K562 (cell line): ENCODE measurements at regions not wholly inside any gene's neighbourhood (a gene's known extent, or its start where the extent isn't known, plus 50 kb on each side); places are given as distances from the start of the nearest gene placed in this dataset.

Experiments used
- ATAC-seq: fragments of 200-7000 bp; cut with Tn5 transposase; 3 replicates; pipeline ENCODE4 v1.9.1; 2020; ENCODE audit warnings: moderate library complexity
- BruUV-seq: library from RNA; stranded (reverse); fragments of 400-500 nt; replicated peaks from 2 replicates; lab custom pipeline; 2021; lab: Mats Ljungman, UMichigan
- CTCF ChIA-PET: fragments of 300-600 bp; formaldehyde crosslinking; extraction: SDS; loops from one replicate; lab custom pipeline; 2021; ENCODE audit warnings: low intra/inter-chr PET ratio; lab: Yijun Ruan, JAX
- POLR2A ChIA-PET: fragments of 300-600, 350-650 bp; sonication (Branson Sonifier 250); formaldehyde crosslinking; extraction: SDS; loops from one replicate; lab custom pipeline; 2021; ENCODE audit warnings: antibody characterized with exemption, inconsistent platforms; lab: Yijun Ruan, JAX
- DNase-seq, 4 experiments: peaks; one replicate each; pipeline versions ENCODE4 v3.0.0 to v3.0.0-alpha.2; 2011 to 2018; ENCODE audit warnings: low spot score in 3 of 4, mixed read lengths in 3 of 4; ENCODE audit errors: extremely low read depth in 1 of 4
- FAIRE-seq: peaks from 2 replicates; lab custom pipeline; 2011; peaks lifted over from hg19 to GRCh38; lab: Jason Lieb, UNC
- H2AFZ ChIP-seq: 2 replicates; pipeline ENCODE4 v1.6.0; 2011; ENCODE audit warnings: low read depth, low read length, control low read depth, inconsistent platforms
- H3K27ac ChIP-seq: fragments of 200-600 bp; 3 replicates; pipeline ENCODE4 v1.8.0; 2011; ENCODE audit warnings: low read depth, mild to moderate bottlenecking, control low read depth, inconsistent platforms, low read length, moderate library complexity, mixed read lengths; ENCODE audit errors: extremely low read depth
- H3K27me3 ChIP-seq, 2 experiments: fragments of 300-600 bp in 1 of 2; 2 replicates in 1 of 2; 3 replicates in 1 of 2; pipeline versions ENCODE4 v1.6.0 to v1.8.0; 2011; ENCODE audit warnings: inconsistent platforms in 2 of 2, low read length in 2 of 2, mild to moderate bottlenecking in 1 of 2, mixed read lengths in 1 of 2, moderate library complexity in 1 of 2; ENCODE audit not compliant: control insufficient read depth in 2 of 2, insufficient read depth in 2 of 2
- H3K36me3 ChIP-seq: fragments of 300-600 bp; 3 replicates; pipeline ENCODE4 v1.8.0; 2011; ENCODE audit warnings: mild to moderate bottlenecking, low read length, inconsistent platforms; ENCODE audit not compliant: control insufficient read depth, insufficient read depth
- H3K4me1 ChIP-seq, 2 experiments: fragments of 200-600 bp in 1 of 2; replicated peaks in 1 of 2; 2 replicates in 1 of 2; 3 replicates in 1 of 2; pipeline versions ENCODE4 v1.5.1 to v1.8.0; 2011; ENCODE audit warnings: inconsistent platforms in 2 of 2, low read length in 2 of 2, mild to moderate bottlenecking in 1 of 2, mixed read lengths in 1 of 2, moderate library complexity in 1 of 2; ENCODE audit not compliant: control insufficient read depth in 2 of 2, insufficient read depth in 2 of 2
- H3K4me2 ChIP-seq: 2 replicates; pipeline ENCODE4 v1.6.1; 2011; ENCODE audit warnings: low read length, control low read depth, inconsistent platforms, mixed read lengths; ENCODE audit not compliant: insufficient read depth
- H3K4me3 ChIP-seq: fragments of 200-600 bp; sonication (generic), shearing (Covaris generic); 2 replicates; pipeline ENCODE4 v1.5.1; 2016; ENCODE audit warnings: control low read depth, inconsistent platforms
- H3K79me2 ChIP-seq: fragments of 200-600 bp; 3 replicates; pipeline ENCODE4 v1.8.0; 2011; ENCODE audit warnings: low read length, inconsistent platforms; ENCODE audit not compliant: control insufficient read depth, insufficient read depth
- H3K9ac ChIP-seq, 2 experiments: 2 replicates each; pipeline versions ENCODE4 v1.6.0 to v1.6.1; 2011; ENCODE audit warnings: low read depth in 2 of 2, low read length in 2 of 2, control low read depth in 1 of 2, inconsistent platforms in 1 of 2, mild to moderate bottlenecking in 1 of 2, mixed read lengths in 1 of 2; ENCODE audit not compliant: insufficient read depth in 1 of 2
- H3K9me1 ChIP-seq: one replicate; pipeline ENCODE4 v1.6.0; 2011; ENCODE audit warnings: inconsistent platforms, mild to moderate bottlenecking, low read length, moderate library complexity; ENCODE audit not compliant: control insufficient read depth, insufficient read depth
- H3K9me3 ChIP-seq: replicated peaks from 2 replicates; pipeline ENCODE4 v1.5.1; 2011; ENCODE audit warnings: low read depth, low read length, inconsistent platforms; ENCODE audit not compliant: control insufficient read depth, insufficient read depth
- H4K20me1 ChIP-seq: replicated peaks from 2 replicates; pipeline ENCODE4 v1.6.1; 2011; ENCODE audit warnings: low read length, inconsistent platforms, mixed read lengths; ENCODE audit not compliant: control insufficient read depth, insufficient read depth
- CREB1 ChIP-seq, 2 experiments: sonication (generic) in 1 of 2; formaldehyde crosslinking in 1 of 2; IDR thresholded peaks; 2 replicates each; pipeline versions ENCODE4 v1.6.1 to v1.8.0; 2012 to 2022; ENCODE audit warnings: inconsistent platforms in 1 of 2, mild to moderate bottlenecking in 1 of 2, missing genetic modification reagents in 1 of 2, moderate library complexity in 1 of 2
- DMBX1 ChIP-seq: fragments of 250-450 bp; sonication (Bioruptor Pico); IDR thresholded peaks from 2 replicates; pipeline ENCODE4 v1.8.0; 2022; ENCODE audit warnings: inconsistent platforms, mild to moderate bottlenecking, moderate library complexity, borderline replicate concordance
- MAFF ChIP-seq: IDR thresholded peaks from 2 replicates; pipeline ENCODE4 v1.6.1; 2012; ENCODE audit warnings: low read length, improper control_type of control experiment
- NR3C1 ChIP-seq: sonication (generic); formaldehyde crosslinking; IDR thresholded peaks from 2 replicates; pipeline ENCODE4 v1.8.1; 2022; ENCODE audit warnings: missing genetic modification reagents
- NR4A1 ChIP-seq, 2 experiments: fragments of 250-450 bp in 1 of 2; fragments of 450-650 bp in 1 of 2; sonication (Bioruptor Pico) in 1 of 2; IDR thresholded peaks; 2 replicates each; pipeline versions ENCODE4 v1.4.0 to v1.6.1; 2016 to 2020; ENCODE audit warnings: mild to moderate bottlenecking in 2 of 2, missing compliant biosample characterization in 1 of 2, missing genetic modification characterization in 1 of 2, moderate library complexity in 1 of 2
- POLR2A ChIP-seq: fragments of 450-650 bp; conservative IDR thresholded peaks from 2 replicates; pipeline ENCODE4 v1.6.1; 2016
- POLR2AphosphoS2 ChIP-seq: IDR thresholded peaks from 2 replicates; pipeline ENCODE4 v1.6.1; 2012; ENCODE audit warnings: low read length, improper control_type of control experiment
- RNF2 ChIP-seq: sonication (generic); IDR thresholded peaks from 2 replicates; pipeline ENCODE4 v1.6.1; 2016
- WGBS: fragments of 100-300 bp; shearing (Covaris generic); methylation state at CpG from one replicate; pipeline ENCODE4 v1.1.6; 2016; ENCODE audit warnings: low coverage, mixed read lengths; ENCODE audit not compliant: insufficient coverage; ENCODE audit errors: missing lambda C conversion rate; 5-methylcytosine and 5-hydroxymethylcytosine counted together
- in situ Hi-C: fragments of 300-500 bp; cut with MboI; formaldehyde crosslinking; loops from 4 replicates; pipeline ENCODE4 v1.15.0; 2018; ENCODE audit warnings: inconsistent platforms, mixed read lengths
- intact Hi-C: fragments of 100-400 bp; cut with micrococcal nuclease; formaldehyde crosslinking; loops from 2 replicates; pipeline ENCODE4 v1.14.2; 2022
- TF ChIP-seq, protein P1 (sequence below), 2 experiments: fragments of 450-650 bp in 1 of 2; IDR thresholded peaks; 2 replicates each; pipeline ENCODE4 v1.6.1; 2011 to 2017; ENCODE audit warnings: low read depth in 2 of 2, antibody characterized with exemption in 1 of 2, borderline replicate concordance in 1 of 2, low read length in 1 of 2, mild to moderate bottlenecking in 1 of 2, mixed read lengths in 1 of 2; ENCODE audit not compliant: control insufficient read depth in 1 of 2

DNA sequence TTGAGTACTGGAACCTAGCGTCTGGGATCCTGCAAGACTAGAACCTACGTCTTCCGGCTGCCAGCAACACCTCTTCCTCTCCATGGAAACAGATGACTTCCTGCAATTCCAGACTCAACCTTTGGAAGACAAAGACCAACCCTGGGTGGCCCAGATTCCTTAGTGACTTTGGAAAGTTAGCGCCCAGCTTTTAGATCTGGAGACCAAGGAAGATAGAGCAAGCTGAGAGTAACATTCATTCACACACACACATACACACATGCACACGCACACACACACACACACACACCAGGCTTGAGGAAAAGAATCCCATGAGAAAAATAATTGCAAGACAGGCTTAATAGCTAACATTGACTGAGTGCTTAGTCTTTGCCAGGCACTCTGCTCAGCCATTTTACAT lies 788.9 kb downstream of the UQCRFS1 start:
- Histone ChIP-seq H3K9ac (no peak overlapping the region), H3K4me3 (no peak overlapping the region), H3K9me3 (no peaks in the 10 kb centered on the region), H3K4me1 (peaks cover 0 to 9% of the 10 kb centered on the region in 2 experiments; a peak in 4 of 5 replicates), H3K36me3 (peaks cover 35% of the 10 kb centered on the region), H3K79me2 (no peaks in the 10 kb centered on the region), H4K20me1 (peaks cover 7% of the 10 kb centered on the region; the same call in 1 of the 2 replicates), H3K27me3 (no peaks in the 10 kb centered on the region), H3K4me2 (no peak overlapping the region), H3K27ac (no peak overlapping the region), H2AFZ (no peak overlapping the region), H3K9me1 (no peaks in the 10 kb centered on the region)
- ChIA-PET POLR2A (interaction anchor here (1.2 to 1.5 kb wide), 2 partner anchors 9 to 13 kb away, joined by 3 to 4 read pairs; no protein-coding TSS in a partner anchor), CTCF (no interaction called here)
- FAIRE-seq (no peak), DNase-seq (no peak), ATAC-seq (no peak)
- WGBS: 80% methylated on average over 5 of the region's 5 CpGs
- intact Hi-C loops (no loop called here), in situ Hi-C loops (no loop called here)
- TF ChIP-seq NR4A1 (CRISPR knock-in tag; IDR thresholded peaks at IDR 0.05): no peak
- TF ChIP-seq NR4A1 (tag; IDR thresholded peaks at IDR 0.05): no peak
- TF ChIP-seq DMBX1 (CRISPR knock-in tag): no peak
- no peak for TF ChIP-seq CREB1 (IDR thresholded peaks at IDR 0.05)
- TF ChIP-seq CREB1 (CRISPR knock-in tag; IDR thresholded peaks at IDR 0.05): no peak
- TF ChIP-seq POLR2A: peak; percentile 36
- TF ChIP-seq MAFF: no peak
- TF ChIP-seq, protein P1, sequence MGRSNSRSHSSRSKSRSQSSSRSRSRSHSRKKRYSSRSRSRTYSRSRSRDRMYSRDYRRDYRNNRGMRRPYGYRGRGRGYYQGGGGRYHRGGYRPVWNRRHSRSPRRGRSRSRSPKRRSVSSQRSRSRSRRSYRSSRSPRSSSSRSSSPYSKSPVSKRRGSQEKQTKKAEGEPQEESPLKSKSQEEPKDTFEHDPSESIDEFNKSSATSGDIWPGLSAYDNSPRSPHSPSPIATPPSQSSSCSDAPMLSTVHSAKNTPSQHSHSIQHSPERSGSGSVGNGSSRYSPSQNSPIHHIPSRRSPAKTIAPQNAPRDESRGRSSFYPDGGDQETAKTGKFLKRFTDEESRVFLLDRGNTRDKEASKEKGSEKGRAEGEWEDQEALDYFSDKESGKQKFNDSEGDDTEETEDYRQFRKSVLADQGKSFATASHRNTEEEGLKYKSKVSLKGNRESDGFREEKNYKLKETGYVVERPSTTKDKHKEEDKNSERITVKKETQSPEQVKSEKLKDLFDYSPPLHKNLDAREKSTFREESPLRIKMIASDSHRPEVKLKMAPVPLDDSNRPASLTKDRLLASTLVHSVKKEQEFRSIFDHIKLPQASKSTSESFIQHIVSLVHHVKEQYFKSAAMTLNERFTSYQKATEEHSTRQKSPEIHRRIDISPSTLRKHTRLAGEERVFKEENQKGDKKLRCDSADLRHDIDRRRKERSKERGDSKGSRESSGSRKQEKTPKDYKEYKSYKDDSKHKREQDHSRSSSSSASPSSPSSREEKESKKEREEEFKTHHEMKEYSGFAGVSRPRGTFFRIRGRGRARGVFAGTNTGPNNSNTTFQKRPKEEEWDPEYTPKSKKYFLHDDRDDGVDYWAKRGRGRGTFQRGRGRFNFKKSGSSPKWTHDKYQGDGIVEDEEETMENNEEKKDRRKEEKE (IDR thresholded peaks at IDR 0.05; ENCODE audit: borderline replicate concordance in 1 of 2, control insufficient read depth in 1 of 2, low read depth in 2 of 2, low read length in 1 of 2): no peak
- no peak for TF ChIP-seq RNF2
- peak; percentile 3; the same call in 1 of the 2 replicates for TF ChIP-seq POLR2AphosphoS2
- no peak for TF ChIP-seq NR3C1 (CRISPR knock-in tag)
- no TSS peak for BruUV-seq
